ENCODE measurements at regions not wholly inside any gene's neighbourhood (a gene's known extent, or its start where the extent isn't known, plus 50 kb on each side); places are given as distances from the start of the nearest gene placed in this dataset.

DNA sequence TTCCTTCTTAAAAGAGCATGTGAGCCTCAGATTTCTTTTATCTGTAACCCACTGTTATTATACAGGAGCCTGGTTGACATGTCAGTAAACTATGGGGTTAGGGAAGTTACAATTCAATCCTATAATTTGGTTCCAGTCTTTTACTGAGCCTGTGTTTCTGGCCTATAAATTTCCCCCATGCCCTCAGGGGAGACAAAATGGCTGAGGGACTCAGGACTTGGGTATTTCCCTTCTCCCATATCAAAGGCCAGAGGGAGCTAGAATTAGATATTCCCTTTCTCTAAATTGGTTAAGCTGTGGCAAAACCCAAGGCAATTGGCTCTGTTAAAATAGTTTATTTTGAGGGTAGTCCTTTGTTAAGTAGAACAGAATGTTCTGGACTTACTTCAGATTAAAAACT lies 823.2 kb downstream of the TLE1 start:
- no peak for DNase-seq (ENCODE audit: low read depth in 2 of 2)

DNA sequence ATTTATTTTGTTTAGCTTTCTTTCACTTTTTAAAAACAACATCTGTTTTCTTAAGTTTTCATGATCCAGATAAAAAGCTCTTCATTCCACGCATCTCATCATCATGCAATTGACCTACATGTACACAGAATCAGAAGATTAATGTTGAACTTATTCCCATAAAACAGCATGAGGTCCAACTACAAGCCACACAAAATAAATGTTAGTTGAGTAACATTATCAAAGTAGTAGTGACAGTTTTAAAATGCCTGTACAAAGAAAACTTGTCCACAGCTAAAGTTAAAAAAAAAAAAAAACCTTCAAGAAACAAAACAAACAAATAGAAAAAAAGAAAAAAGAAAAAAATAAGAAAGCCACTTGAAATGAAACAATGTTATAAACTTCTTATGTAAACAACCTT lies 846.3 kb downstream of the TLE1 start:
- DNase-seq (ENCODE audit: low read depth in 2 of 2): no peak

GRCh38 chr9:80842389-80842788 lies 847.0 kb downstream of the TLE1 start:
- no peak for DNase-seq (ENCODE audit: low read depth in 2 of 2)

DNA sequence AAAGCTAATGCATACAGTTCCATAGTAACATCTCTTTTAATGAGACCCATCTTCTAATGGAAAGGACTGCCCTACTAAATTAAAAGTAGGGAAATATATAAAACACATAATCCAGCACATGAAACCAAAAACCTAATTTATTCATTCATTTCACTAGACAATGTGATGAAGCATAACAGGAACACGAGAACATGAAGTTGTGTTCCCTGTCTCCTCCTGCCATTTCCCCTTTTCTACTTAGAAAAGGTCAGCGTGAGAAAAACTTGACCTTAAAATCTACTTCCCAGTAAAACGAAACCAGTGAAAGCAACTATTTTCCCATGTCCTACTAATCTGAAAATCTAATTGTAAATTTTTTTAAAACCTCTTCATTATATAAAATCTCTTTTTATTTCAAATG lies 847.5 kb downstream of the TLE1 start:
- no peak for DNase-seq (ENCODE audit: low read depth in 2 of 2)

DNA sequence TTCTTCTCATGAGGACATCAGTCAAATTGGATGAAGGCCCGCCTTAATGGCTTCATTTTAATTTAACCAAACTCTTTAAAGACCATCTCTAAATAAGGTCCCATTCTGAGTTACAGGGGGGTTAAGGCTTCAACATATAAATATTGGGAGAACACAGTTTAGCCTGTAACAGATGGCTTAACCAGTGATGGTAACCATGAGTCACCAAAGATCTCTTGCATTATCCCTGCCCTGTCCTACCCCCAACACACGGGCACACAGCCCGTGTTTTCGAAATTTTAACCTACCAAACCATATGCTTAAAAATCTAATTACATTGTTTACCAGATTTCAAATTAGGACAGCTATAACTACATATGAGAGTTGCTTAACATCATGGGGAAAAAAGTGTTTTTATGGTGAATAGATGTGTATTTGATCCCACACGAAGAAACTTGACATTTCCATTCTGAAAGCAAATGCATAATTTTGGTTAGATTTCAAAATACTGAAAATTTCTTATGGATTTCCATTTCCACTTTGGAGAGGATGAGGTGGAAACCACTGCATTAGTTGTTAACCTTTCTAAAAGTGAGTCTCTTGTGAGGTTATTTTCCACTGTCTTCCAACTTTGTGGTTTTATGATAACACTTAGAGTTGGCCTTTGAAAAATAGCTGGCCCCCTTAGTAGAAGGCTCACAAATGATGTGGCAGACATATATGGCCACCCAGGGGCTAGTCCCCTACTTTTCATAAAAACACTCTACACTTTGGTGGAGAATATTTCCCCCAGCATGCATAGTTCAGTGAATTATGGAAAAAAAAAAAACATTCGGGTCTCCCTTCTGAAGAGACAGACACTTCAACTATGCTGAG lies 849.3 kb downstream of the TLE1 start:
- DNase-seq (ENCODE audit: low read depth in 2 of 2): no peak

DNA sequence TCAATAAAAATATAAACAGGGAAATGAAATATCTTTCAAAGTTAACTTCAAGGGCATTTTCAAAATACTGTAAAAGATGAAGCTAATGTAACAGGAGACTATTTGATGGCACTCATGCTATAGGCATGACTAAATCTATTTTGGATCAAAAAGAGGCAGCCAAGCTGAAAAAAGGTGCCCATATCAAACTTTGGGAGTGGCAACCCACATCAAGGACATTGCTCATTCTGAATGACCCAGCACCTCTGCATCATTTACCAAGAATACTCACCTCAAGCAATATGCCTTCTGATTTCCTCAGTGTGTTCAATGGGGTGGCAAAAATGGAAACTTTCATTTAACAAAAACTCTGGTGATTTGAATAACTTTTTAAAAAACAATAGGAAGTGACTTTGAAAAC lies 853.3 kb downstream of the TLE1 start:
- DNase-seq (ENCODE audit: low read depth in 2 of 2): no peak

DNA sequence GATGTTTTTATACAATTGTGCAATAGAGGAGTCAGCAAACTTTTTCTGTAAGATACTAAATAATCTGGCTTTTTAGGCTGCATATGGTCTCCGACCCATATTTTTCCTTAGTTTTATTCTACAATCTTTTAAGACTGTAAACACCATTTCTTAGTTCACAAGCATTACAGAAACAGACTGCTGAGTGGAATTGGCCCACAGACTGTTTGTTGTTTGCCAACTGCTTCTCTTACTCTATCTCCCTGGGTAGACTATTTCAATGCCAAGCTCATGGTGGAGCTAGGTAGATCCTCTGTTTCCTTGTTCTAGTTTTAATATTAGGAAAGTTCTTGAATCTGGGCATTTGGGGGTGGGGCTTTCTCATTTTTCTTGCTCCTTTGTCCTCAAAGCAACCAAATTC lies 857.6 kb downstream of the TLE1 start:
- DNase-seq (ENCODE audit: low read depth in 2 of 2): no peak

GRCh38 chr9:80811656-80812055 lies 877.7 kb downstream of the TLE1 start:
- no peak for DNase-seq (ENCODE audit: low read depth in 2 of 2)

- no peak for DNase-seq (ENCODE audit: low read depth in 2 of 2)
Measured at GRCh38 chr9:80811003-80811402, 878.3 kb downstream of the TLE1 start.

DNA sequence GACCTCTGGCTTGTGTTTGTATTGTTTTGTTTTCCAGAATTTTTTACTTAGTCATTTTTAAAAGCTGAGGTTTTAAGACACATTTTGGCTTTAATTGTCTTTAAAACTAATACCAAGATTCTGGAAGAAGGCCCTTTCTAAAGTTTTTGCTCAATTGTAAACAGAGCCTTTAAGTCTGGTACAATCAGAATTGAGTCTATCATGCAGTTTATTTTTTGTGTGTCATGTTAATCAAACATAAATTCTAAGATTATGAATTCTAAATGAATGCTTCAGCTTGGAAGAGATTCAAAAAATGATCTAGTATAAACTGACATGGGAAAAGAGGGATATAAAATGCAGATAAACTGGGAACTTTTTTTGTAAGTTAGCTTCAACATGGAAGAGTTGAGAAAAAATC lies 882.7 kb downstream of the TLE1 start:
- DNase-seq (ENCODE audit: low read depth in 2 of 2): no peak

DNA sequence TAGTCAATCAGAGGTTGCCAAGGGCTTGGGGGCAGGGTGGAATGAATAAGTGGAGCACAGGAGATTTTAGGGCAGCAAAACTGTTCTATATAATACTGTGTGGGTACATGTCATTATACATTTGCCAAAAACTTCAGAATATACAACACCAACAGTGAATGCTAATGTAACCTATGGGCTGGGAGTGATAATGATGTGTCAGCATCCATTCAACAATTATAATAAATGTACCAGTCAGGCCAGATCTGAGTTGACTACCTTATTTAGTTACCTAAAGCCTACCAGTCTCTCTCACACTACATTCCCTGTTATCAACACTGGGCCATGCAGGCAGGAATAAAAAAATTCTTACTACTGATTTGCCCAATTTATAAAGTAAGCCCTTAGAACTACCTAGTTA lies 884.5 kb downstream of the TLE1 start:
- DNase-seq (ENCODE audit: low read depth in 2 of 2): no peak

DNA sequence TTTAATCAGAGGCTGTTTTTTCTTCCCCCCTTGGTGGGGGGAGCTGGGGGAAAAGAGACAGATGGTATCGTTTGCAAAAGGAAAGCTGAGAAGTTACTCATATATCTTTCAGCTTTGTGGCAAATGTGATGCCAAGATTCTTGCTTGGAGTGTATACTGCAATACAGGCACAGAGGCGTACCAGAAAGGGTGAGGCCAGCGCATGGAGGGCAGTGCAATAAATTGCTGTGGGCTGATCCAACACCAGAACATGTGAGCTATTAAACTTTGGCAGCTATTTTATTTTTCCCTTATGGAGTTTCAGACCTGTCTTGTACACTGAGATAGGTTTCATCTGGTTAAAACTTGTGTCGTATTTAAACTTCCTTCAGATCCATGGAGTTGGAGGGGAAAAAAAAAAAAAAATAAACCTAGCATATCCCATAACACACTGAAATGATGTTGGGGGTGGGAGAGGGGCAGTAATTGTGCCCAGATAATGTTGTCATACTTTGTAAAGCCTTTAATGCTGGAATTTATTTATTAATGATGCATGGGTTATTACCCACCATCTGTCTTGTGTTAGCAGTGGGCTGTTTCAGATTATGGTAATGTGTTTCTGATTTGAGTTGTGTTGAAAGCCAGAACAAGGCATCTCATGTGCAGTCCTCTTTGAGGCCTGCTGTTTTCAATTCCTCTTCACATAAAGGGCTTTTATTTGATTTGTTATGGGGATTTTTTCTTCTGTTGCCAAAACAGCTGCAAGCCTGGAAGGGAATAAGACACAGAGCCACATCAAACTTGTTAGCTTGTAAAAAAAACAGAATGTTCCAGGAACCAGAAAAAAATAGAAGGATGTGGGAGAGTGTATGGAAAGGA lies 891.3 kb downstream of the TLE1 start:
- peak; percentile 80 to 81 for DNase-seq (ENCODE audit: low read depth in 2 of 2)

- DNase-seq (ENCODE audit: low read depth in 2 of 2): no peak
Measured at GRCh38 chr9:80797101-80797829, 892.1 kb downstream of the TLE1 start.

- no peak for DNase-seq (ENCODE audit: low read depth in 2 of 2)
Measured at GRCh38 chr9:80796632-80797031, 892.7 kb downstream of the TLE1 start.

DNA sequence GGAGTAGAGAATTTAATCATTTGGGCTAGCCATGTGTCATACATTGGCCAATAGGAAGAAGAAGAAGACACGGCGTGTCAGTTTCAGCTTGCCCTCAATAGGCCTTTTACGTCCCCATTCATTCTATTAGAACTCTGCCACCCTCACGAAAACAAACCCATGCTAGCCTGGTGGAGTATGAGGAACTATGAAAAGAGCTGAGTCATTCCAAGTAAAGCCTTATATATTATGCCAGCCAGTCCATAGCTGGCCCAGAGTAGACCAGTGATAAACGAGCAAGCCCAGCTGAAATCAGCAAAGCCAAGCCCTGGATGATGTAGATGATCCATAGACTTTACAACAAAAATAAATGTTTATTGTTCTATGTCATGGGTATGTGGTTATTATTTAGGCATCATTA lies 895.1 kb downstream of the TLE1 start:
- DNase-seq (ENCODE audit: low read depth in 2 of 2): no peak

GRCh38 chr9:80793706-80794105 lies 895.6 kb downstream of the TLE1 start:
- DNase-seq (ENCODE audit: low read depth in 2 of 2): no peak

DNA sequence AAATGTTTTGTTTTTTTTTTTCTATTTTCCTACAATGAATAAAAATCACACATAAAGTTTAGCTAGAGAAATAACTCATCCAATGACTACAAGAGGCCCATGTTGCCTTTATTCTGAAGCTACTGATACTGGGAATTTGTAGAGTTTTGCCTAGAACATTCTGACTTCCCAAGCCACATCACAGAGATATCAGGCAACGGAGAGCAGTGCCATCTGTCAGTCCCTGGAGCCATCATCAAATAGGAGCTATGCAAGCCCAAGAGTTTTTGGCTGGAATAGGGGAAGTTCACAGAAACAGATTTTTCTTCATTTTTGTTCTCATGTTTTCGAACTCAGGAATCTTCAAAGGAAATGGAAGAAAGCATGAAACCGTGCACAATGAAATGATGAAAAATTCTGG lies 896.6 kb downstream of the TLE1 start:
- DNase-seq (ENCODE audit: low read depth in 2 of 2): no peak

DNA sequence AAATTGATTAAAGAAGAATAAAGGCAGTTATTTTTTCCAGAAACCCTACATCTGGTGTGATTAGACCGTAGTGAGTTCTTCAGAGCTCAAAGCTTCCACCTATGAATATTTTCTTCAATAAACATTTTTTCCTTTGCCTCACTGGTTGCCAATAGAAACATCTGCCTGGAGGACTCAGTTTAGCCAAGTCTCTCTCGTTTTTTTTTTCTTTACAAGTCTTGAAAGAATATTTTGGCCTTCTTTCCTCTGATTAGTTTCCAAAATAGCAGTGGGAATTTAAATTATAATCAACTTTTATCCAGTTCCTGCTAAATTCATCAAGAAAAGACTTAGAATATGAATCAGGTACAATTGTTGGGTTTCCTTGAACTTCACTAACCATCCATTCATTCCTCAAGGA lies 897.5 kb downstream of the TLE1 start:
- no peak for DNase-seq (ENCODE audit: low read depth in 2 of 2)

GRCh38 chr9:80790764-80791163 lies 898.6 kb downstream of the TLE1 start:
- no peak for DNase-seq (ENCODE audit: low read depth in 2 of 2)

GRCh38 chr9:80789831-80790230 lies 899.5 kb downstream of the TLE1 start:
- DNase-seq (ENCODE audit: low read depth in 2 of 2): no peak

GRCh38 chr9:80787636-80788035 lies 901.7 kb downstream of the TLE1 start:
- DNase-seq (ENCODE audit: low read depth in 2 of 2): no peak

DNA sequence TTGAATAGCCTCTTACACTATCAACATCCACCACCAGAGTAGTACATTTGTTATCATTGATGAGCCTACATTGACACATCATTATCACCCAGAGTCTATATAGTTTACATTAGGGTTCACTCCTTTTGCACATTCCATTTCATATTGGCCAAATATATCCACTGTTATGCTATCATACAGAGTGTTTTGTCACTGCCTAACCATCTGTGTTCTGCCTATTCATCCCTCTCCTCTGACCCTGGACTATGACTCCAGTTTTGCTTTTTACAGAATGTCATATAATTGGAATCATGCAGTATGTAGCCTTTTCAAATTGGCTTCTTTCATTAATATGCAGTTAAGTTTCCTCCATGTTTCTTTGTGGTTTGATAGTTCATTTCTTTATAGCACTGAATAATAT lies 904.7 kb downstream of the TLE1 start:
- DNase-seq (ENCODE audit: low read depth in 2 of 2): no peak
